ENCODE measurements at regions not wholly inside any gene's neighbourhood (a gene's known extent, or its start where the extent isn't known, plus 50 kb on each side); places are given as distances from the start of the nearest gene placed in this dataset.

GRCh38 chr9:18362901-18363685 lies 110.9 kb upstream of the ADAMTSL1 start:
- no peak overlapping the region for H3K4me3 ChIP-seq (IDR thresholded peaks at IDR 0.05; ENCODE audit: insufficient read depth, low read depth, low read length)
- no peak overlapping the region for H2AFZ ChIP-seq (ENCODE audit: low read depth)
- H3K4me2 ChIP-seq: no peak overlapping the region; the same call in 1 of the 2 replicates
- no peaks in the 10 kb centered on the region for H3K79me2 ChIP-seq (ENCODE audit: insufficient read depth, low read depth)
- no peak overlapping the region for H3K27ac ChIP-seq
- no peaks in the 10 kb centered on the region for H3K36me3 ChIP-seq (ENCODE audit: insufficient read depth)
- no peak for TF ChIP-seq CTCF (conservative IDR thresholded peaks at IDR 0.05; ENCODE audit: low read depth, low read length)
- H4K20me1 ChIP-seq (ENCODE audit: insufficient read depth): no peaks in the 10 kb centered on the region
- no peaks in the 10 kb centered on the region for H3K27me3 ChIP-seq (ENCODE audit: insufficient read depth, low read depth)
- H3K4me1 ChIP-seq (ENCODE audit: low read depth, poor library complexity, severe bottlenecking): no peaks in the 10 kb centered on the region
- H3K9ac ChIP-seq: no peak overlapping the region

- no peak overlapping the region for H3K27ac ChIP-seq
- no peaks in the 10 kb centered on the region for H3K27me3 ChIP-seq (ENCODE audit: insufficient read depth, low read depth)
- H4K20me1 ChIP-seq (ENCODE audit: insufficient read depth): no peaks in the 10 kb centered on the region
- no peak overlapping the region for H3K4me3 ChIP-seq (IDR thresholded peaks at IDR 0.05; ENCODE audit: insufficient read depth, low read depth, low read length)
- H3K79me2 ChIP-seq (ENCODE audit: insufficient read depth, low read depth): no peaks in the 10 kb centered on the region
- H2AFZ ChIP-seq (ENCODE audit: low read depth): no peak overlapping the region
- TF ChIP-seq CTCF (conservative IDR thresholded peaks at IDR 0.05; ENCODE audit: low read depth, low read length): no peak
- H3K4me2 ChIP-seq: no peak overlapping the region
- no peaks in the 10 kb centered on the region for H3K36me3 ChIP-seq (ENCODE audit: insufficient read depth)
- no peaks in the 10 kb centered on the region for H3K4me1 ChIP-seq (ENCODE audit: low read depth, poor library complexity, severe bottlenecking)
- H3K9ac ChIP-seq: no peak overlapping the region
Measured at GRCh38 chr9:18365651-18366050, 108.3 kb upstream of the ADAMTSL1 start.

- no peak for TF ChIP-seq CTCF (conservative IDR thresholded peaks at IDR 0.05; ENCODE audit: low read depth, low read length)
- Histone ChIP-seq H3K27me3 (ENCODE audit: insufficient read depth, low read depth) (no peaks in the 10 kb centered on the region), H3K79me2 (ENCODE audit: insufficient read depth, low read depth) (no peaks in the 10 kb centered on the region), H2AFZ (ENCODE audit: low read depth) (no peak overlapping the region), H4K20me1 (ENCODE audit: insufficient read depth) (no peaks in the 10 kb centered on the region), H3K27ac (no peak overlapping the region), H3K4me3 (IDR thresholded peaks at IDR 0.05; ENCODE audit: insufficient read depth, low read depth, low read length) (no peak overlapping the region), H3K9ac (no peak overlapping the region), H3K36me3 (ENCODE audit: insufficient read depth) (no peaks in the 10 kb centered on the region), H3K4me1 (ENCODE audit: low read depth, poor library complexity, severe bottlenecking) (no peaks in the 10 kb centered on the region), H3K4me2 (no peak overlapping the region)
Measured at GRCh38 chr9:18366184-18366583, 107.8 kb upstream of the ADAMTSL1 start.

GRCh38 chr9:18368206-18368605 lies 105.7 kb upstream of the ADAMTSL1 start:
- H3K4me1 ChIP-seq (ENCODE audit: low read depth, poor library complexity, severe bottlenecking): no peaks in the 10 kb centered on the region
- no peak for TF ChIP-seq CTCF (conservative IDR thresholded peaks at IDR 0.05; ENCODE audit: low read depth, low read length)
- no peaks in the 10 kb centered on the region for H3K27me3 ChIP-seq (ENCODE audit: insufficient read depth, low read depth)
- H2AFZ ChIP-seq (ENCODE audit: low read depth): no peak overlapping the region
- H3K9ac ChIP-seq: no peak overlapping the region
- H3K4me2 ChIP-seq: no peak overlapping the region
- H3K79me2 ChIP-seq (ENCODE audit: insufficient read depth, low read depth): no peaks in the 10 kb centered on the region
- H3K27ac ChIP-seq: no peak overlapping the region
- H3K4me3 ChIP-seq (IDR thresholded peaks at IDR 0.05; ENCODE audit: insufficient read depth, low read depth, low read length): no peak overlapping the region
- H4K20me1 ChIP-seq (ENCODE audit: insufficient read depth): no peaks in the 10 kb centered on the region
- no peaks in the 10 kb centered on the region for H3K36me3 ChIP-seq (ENCODE audit: insufficient read depth)
